K562 (cell line): ENCODE measurements at regions not wholly inside any gene's neighbourhood (a gene's known extent, or its start where the extent isn't known, plus 50 kb on each side); places are given as distances from the start of the nearest gene placed in this dataset.
A peak's percentile ranks its signal among the peaks of the same experiment; 100 is the strongest.

ENCODE experiments used
- ATAC-seq: fragments of 200-7000 bp; cut with Tn5 transposase; 3 replicates; pipeline ENCODE4 v1.9.1; 2020; ENCODE audit warnings: moderate library complexity
- BruUV-seq: library from RNA; stranded (reverse); fragments of 400-500 nt; replicated peaks from 2 replicates; lab custom pipeline; 2021; lab: Mats Ljungman, UMichigan
- CTCF ChIA-PET: fragments of 300-600 bp; formaldehyde crosslinking; extraction: SDS; loops from one replicate; lab custom pipeline; 2021; ENCODE audit warnings: low intra/inter-chr PET ratio; lab: Yijun Ruan, JAX
- POLR2A ChIA-PET: fragments of 300-600, 350-650 bp; sonication (Branson Sonifier 250); formaldehyde crosslinking; extraction: SDS; loops from one replicate; lab custom pipeline; 2021; ENCODE audit warnings: antibody characterized with exemption, inconsistent platforms; lab: Yijun Ruan, JAX
- DNase-seq, 4 experiments: peaks; one replicate each; pipeline versions ENCODE4 v3.0.0 to v3.0.0-alpha.2; 2011 to 2018; ENCODE audit warnings: low spot score in 3 of 4, mixed read lengths in 3 of 4; ENCODE audit errors: extremely low read depth in 1 of 4
- FAIRE-seq: peaks from 2 replicates; lab custom pipeline; 2011; peaks lifted over from hg19 to GRCh38; lab: Jason Lieb, UNC
- H2AFZ ChIP-seq: 2 replicates; pipeline ENCODE4 v1.6.0; 2011; ENCODE audit warnings: low read depth, low read length, control low read depth, inconsistent platforms
- H3K27ac ChIP-seq: fragments of 200-600 bp; 3 replicates; pipeline ENCODE4 v1.8.0; 2011; ENCODE audit warnings: low read depth, mild to moderate bottlenecking, control low read depth, inconsistent platforms, low read length, moderate library complexity, mixed read lengths; ENCODE audit errors: extremely low read depth
- H3K27me3 ChIP-seq, 2 experiments: fragments of 300-600 bp in 1 of 2; 2 replicates in 1 of 2; 3 replicates in 1 of 2; pipeline versions ENCODE4 v1.6.0 to v1.8.0; 2011; ENCODE audit warnings: inconsistent platforms in 2 of 2, low read length in 2 of 2, mild to moderate bottlenecking in 1 of 2, mixed read lengths in 1 of 2, moderate library complexity in 1 of 2; ENCODE audit not compliant: control insufficient read depth in 2 of 2, insufficient read depth in 2 of 2
- H3K36me3 ChIP-seq: fragments of 300-600 bp; 3 replicates; pipeline ENCODE4 v1.8.0; 2011; ENCODE audit warnings: mild to moderate bottlenecking, low read length, inconsistent platforms; ENCODE audit not compliant: control insufficient read depth, insufficient read depth
- H3K4me1 ChIP-seq, 2 experiments: fragments of 200-600 bp in 1 of 2; replicated peaks in 1 of 2; 2 replicates in 1 of 2; 3 replicates in 1 of 2; pipeline versions ENCODE4 v1.5.1 to v1.8.0; 2011; ENCODE audit warnings: inconsistent platforms in 2 of 2, low read length in 2 of 2, mild to moderate bottlenecking in 1 of 2, mixed read lengths in 1 of 2, moderate library complexity in 1 of 2; ENCODE audit not compliant: control insufficient read depth in 2 of 2, insufficient read depth in 2 of 2
- H3K4me2 ChIP-seq: 2 replicates; pipeline ENCODE4 v1.6.1; 2011; ENCODE audit warnings: low read length, control low read depth, inconsistent platforms, mixed read lengths; ENCODE audit not compliant: insufficient read depth
- H3K4me3 ChIP-seq: fragments of 200-600 bp; sonication (generic), shearing (Covaris generic); 2 replicates; pipeline ENCODE4 v1.5.1; 2016; ENCODE audit warnings: control low read depth, inconsistent platforms
- H3K79me2 ChIP-seq: fragments of 200-600 bp; 3 replicates; pipeline ENCODE4 v1.8.0; 2011; ENCODE audit warnings: low read length, inconsistent platforms; ENCODE audit not compliant: control insufficient read depth, insufficient read depth
- H3K9ac ChIP-seq, 2 experiments: 2 replicates each; pipeline versions ENCODE4 v1.6.0 to v1.6.1; 2011; ENCODE audit warnings: low read depth in 2 of 2, low read length in 2 of 2, control low read depth in 1 of 2, inconsistent platforms in 1 of 2, mild to moderate bottlenecking in 1 of 2, mixed read lengths in 1 of 2; ENCODE audit not compliant: insufficient read depth in 1 of 2
- H3K9me1 ChIP-seq: one replicate; pipeline ENCODE4 v1.6.0; 2011; ENCODE audit warnings: inconsistent platforms, mild to moderate bottlenecking, low read length, moderate library complexity; ENCODE audit not compliant: control insufficient read depth, insufficient read depth
- H3K9me3 ChIP-seq: replicated peaks from 2 replicates; pipeline ENCODE4 v1.5.1; 2011; ENCODE audit warnings: low read depth, low read length, inconsistent platforms; ENCODE audit not compliant: control insufficient read depth, insufficient read depth
- H4K20me1 ChIP-seq: replicated peaks from 2 replicates; pipeline ENCODE4 v1.6.1; 2011; ENCODE audit warnings: low read length, inconsistent platforms, mixed read lengths; ENCODE audit not compliant: control insufficient read depth, insufficient read depth
- ATF3 ChIP-seq, 2 experiments: fragments of 450-650 bp in 1 of 2; sonication (generic) in 1 of 2; formaldehyde crosslinking in 1 of 2; IDR thresholded peaks in 1 of 2; conservative IDR thresholded peaks in 1 of 2; 2 replicates each; pipeline versions ENCODE4 v1.6.1 to v1.8.1; 2016 to 2023; ENCODE audit warnings: mild to moderate bottlenecking in 2 of 2, moderate library complexity in 2 of 2, inconsistent platforms in 1 of 2, missing genetic modification reagents in 1 of 2
- BRCA1 ChIP-seq, 2 experiments: fragments of 450-650 bp in 1 of 2; sonication (generic) in 1 of 2; formaldehyde crosslinking in 1 of 2; IDR thresholded peaks; 2 replicates each; pipeline versions ENCODE4 v1.5.0 to v1.6.1; 2017 to 2020; ENCODE audit warnings: mild to moderate bottlenecking in 1 of 2, missing genetic modification reagents in 1 of 2
- CBFA2T2 ChIP-seq: fragments of 450-650 bp; conservative IDR thresholded peaks from 2 replicates; pipeline ENCODE4 v1.6.1; 2017; ENCODE audit warnings: mild to moderate bottlenecking
- CBFA2T3 ChIP-seq: fragments of 450-650 bp; IDR thresholded peaks from 2 replicates; pipeline ENCODE4 v1.6.1; 2017
- CHD2 ChIP-seq: IDR thresholded peaks from 2 replicates; pipeline ENCODE4 v1.6.1; 2011; ENCODE audit warnings: low read depth, low read length
- MAFK ChIP-seq: IDR thresholded peaks from 2 replicates; pipeline ENCODE4 v1.6.1; 2011; ENCODE audit warnings: low read length, improper control_type of control experiment
- NCOA2 ChIP-seq, 2 experiments: fragments of 450-650 bp; IDR thresholded peaks; 2 replicates each; pipeline ENCODE4 v1.6.1; 2018; ENCODE audit warnings: mild to moderate bottlenecking in 2 of 2, moderate library complexity in 1 of 2; ENCODE audit not compliant: partially characterized antibody in 2 of 2
- PTRF ChIP-seq: fragments of 450-650 bp; IDR thresholded peaks from 2 replicates; pipeline ENCODE4 v1.6.1; 2016; ENCODE audit warnings: mild to moderate bottlenecking, missing genetic modification characterization, missing compliant biosample characterization
- SIRT6 ChIP-seq: IDR thresholded peaks from one replicate; pipeline ENCODE4 v1.6.1; 2012; ENCODE audit warnings: low read depth, mild to moderate bottlenecking, control low read depth, inconsistent platforms, low read length, moderate library complexity
- TAL1 ChIP-seq: fragments of 450-650 bp; IDR thresholded peaks from 2 replicates; pipeline ENCODE4 v1.6.1; 2016; ENCODE audit warnings: mild to moderate bottlenecking
- ZBTB26 ChIP-seq: fragments of 450-650 bp; formaldehyde crosslinking; IDR thresholded peaks from 2 replicates; pipeline ENCODE4 v1.4.0; 2022; ENCODE audit warnings: missing genetic modification characterization
- ZNF133 ChIP-seq: fragments of 250-450 bp; sonication (Bioruptor Pico); IDR thresholded peaks from 2 replicates; pipeline ENCODE4 v1.4.0; 2020; ENCODE audit warnings: mild to moderate bottlenecking
- ZNF277 ChIP-seq: fragments of 250-450 bp; sonication (Bioruptor Pico); IDR thresholded peaks from 2 replicates; pipeline ENCODE4 v1.8.0; 2022; ENCODE audit warnings: inconsistent platforms, mild to moderate bottlenecking, moderate library complexity, borderline replicate concordance
- WGBS: fragments of 100-300 bp; shearing (Covaris generic); methylation state at CpG from one replicate; pipeline ENCODE4 v1.1.6; 2016; ENCODE audit warnings: low coverage, mixed read lengths; ENCODE audit not compliant: insufficient coverage; ENCODE audit errors: missing lambda C conversion rate; 5-methylcytosine and 5-hydroxymethylcytosine counted together
- in situ Hi-C: fragments of 300-500 bp; cut with MboI; formaldehyde crosslinking; loops from 4 replicates; pipeline ENCODE4 v1.15.0; 2018; ENCODE audit warnings: inconsistent platforms, mixed read lengths
- intact Hi-C: fragments of 100-400 bp; cut with micrococcal nuclease; formaldehyde crosslinking; loops from 2 replicates; pipeline ENCODE4 v1.14.2; 2022

GRCh38 chr10:111986079-111986478 is 197.5 kb downstream of the GPAM start:
- Histone ChIP-seq H3K9me3 (no peaks in the 10 kb centered on the region), H3K27me3 (no peaks in the 10 kb centered on the region)

GRCh38 chr10:111988646-111989045 is 194.9 kb downstream of the GPAM start:
- 0% methylated on average over 14 of the region's 14 CpGs for WGBS
- POLR2A ChIA-PET, result no interaction called here
- no peak for TF ChIP-seq BRCA1 (IDR thresholded peaks at IDR 0.05)
- no peak for TF ChIP-seq BRCA1 (CRISPR knock-in tag; IDR thresholded peaks at IDR 0.05)
- peak; percentile 40; the same call in 1 of the 2 replicates for TF ChIP-seq CHD2
- no peak for TF ChIP-seq ZBTB26 (CRISPR knock-in tag)
- no peak for TF ChIP-seq ATF3 (IDR thresholded peaks at IDR 0.05)
- TF ChIP-seq ATF3 (CRISPR knock-in tag; conservative IDR thresholded peaks at IDR 0.05), result no peak
- TF ChIP-seq CBFA2T2, result peak; percentile 33; the same call in 1 of the 2 replicates
- TF ChIP-seq ZNF133 (CRISPR knock-in tag), result no peak
- peak; percentile 59 for TF ChIP-seq TAL1
- TF ChIP-seq PTRF (tag), result no peak
- TF ChIP-seq CBFA2T3, result peak; percentile 37; the same call in 1 of the 2 replicates
- no peak for TF ChIP-seq SIRT6
- TF ChIP-seq ZNF277 (CRISPR knock-in tag), result no peak
- no peak for TF ChIP-seq NCOA2 (IDR thresholded peaks at IDR 0.05; ENCODE audit: partially characterized antibody in 2 of 2)
- TF ChIP-seq, all 486 proteins: peak for 4

More at GRCh38 chr10:111986079-111986478, 197.5 kb downstream of the GPAM start:
- ATAC-seq (no peak), FAIRE-seq (no peak), DNase-seq (no peak)
- Histone ChIP-seq H4K20me1 (no peaks in the 10 kb centered on the region), H3K9me1 (no peaks in the 10 kb centered on the region), H3K27ac (no peak overlapping the region), H3K36me3 (no peaks in the 10 kb centered on the region), H3K4me3 (no peak overlapping the region), H2AFZ (no peak overlapping the region), H3K4me1 (no peaks in the 10 kb centered on the region), H3K9ac (no peak overlapping the region), H3K4me2 (no peak overlapping the region), H3K79me2 (no peaks in the 10 kb centered on the region)
- ChIA-PET POLR2A (interaction anchor here (0.6 kb wide), 1 partner anchor 393 kb away, joined by 3 read pairs; no protein-coding TSS in a partner anchor), CTCF (no interaction called here)
- intact Hi-C loops, result no loop called here
- no TSS peak for BruUV-seq
- TF ChIP-seq MAFK, result no peak
- in situ Hi-C loops, result no loop called here

More at GRCh38 chr10:111988646-111989045, 194.9 kb downstream of the GPAM start:
- DNase-seq, result peak in 1 of 4 experiments; percentile 1
- no peak overlapping the region for H3K4me2 ChIP-seq
- no peaks in the 10 kb centered on the region for H3K9me3 ChIP-seq
- CTCF ChIA-PET, result no interaction called here
- ATAC-seq, result no peak
- H3K27ac ChIP-seq, result no peak overlapping the region
- H3K4me3 ChIP-seq, result no peak overlapping the region
- intact Hi-C loops (no loop called here), in situ Hi-C loops (no loop called here)
- H3K4me1 ChIP-seq, result no peaks in the 10 kb centered on the region
- BruUV-seq, result no TSS peak
- H3K27me3 ChIP-seq, result no peaks in the 10 kb centered on the region
- no peaks in the 10 kb centered on the region for H3K9me1 ChIP-seq
- no peak overlapping the region for H2AFZ ChIP-seq
- H3K9ac ChIP-seq, result no peak overlapping the region
- no peak for FAIRE-seq
- H4K20me1 ChIP-seq, result no peaks in the 10 kb centered on the region
- no peaks in the 10 kb centered on the region for H3K36me3 ChIP-seq
- H3K79me2 ChIP-seq, result no peaks in the 10 kb centered on the region
